HG03196 (cell line): ENCODE measurements at regions not wholly inside any gene's neighbourhood (a gene's known extent, or its start where the extent isn't known, plus 50 kb on each side); places are given as distances from the start of the nearest gene placed in this dataset.

ENCODE experiments used
- ATAC-seq: cut with Tn5 transposase; IDR thresholded peaks from one replicate; pipeline ENCODE4 v1.9.1; 2021; ENCODE audit not compliant: unreplicated experiment

- ATAC-seq = no peak
These were observed 241.5 kb downstream of the AUH start for GRCh38 chr9:91120200-91120599.

- ATAC-seq = no peak
These were observed 239.0 kb downstream of the AUH start for GRCh38 chr9:91122755-91123154.

- no peak for ATAC-seq
These were observed 234.8 kb downstream of the AUH start for GRCh38 chr9:91126761-91127445.

GRCh38 chr9:91127653-91128052 lies 234.1 kb downstream of the AUH start:
- ATAC-seq = no peak

GRCh38 chr9:91130796-91131318 lies 230.9 kb downstream of the AUH start:
- no peak for ATAC-seq

GRCh38 chr9:91131433-91131839 lies 230.3 kb downstream of the AUH start:
- ATAC-seq = peak; percentile 72

GRCh38 chr9:91132576-91133073 lies 229.1 kb downstream of the AUH start:
- ATAC-seq = no peak

GRCh38 chr9:91134608-91135007 lies 227.1 kb downstream of the AUH start:
- ATAC-seq = no peak

- ATAC-seq = no peak
These were observed 224.3 kb downstream of the AUH start for GRCh38 chr9:91137391-91137790.

GRCh38 chr9:91138760-91139159 lies 223.0 kb downstream of the AUH start:
- no peak for ATAC-seq

- ATAC-seq = no peak
These were observed 220.2 kb downstream of the AUH start for GRCh38 chr9:91141407-91141965.

GRCh38 chr9:91143162-91143561 lies 218.6 kb downstream of the AUH start:
- no peak for ATAC-seq

GRCh38 chr9:91143642-91144041 lies 218.1 kb downstream of the AUH start:
- ATAC-seq = no peak

- no peak for ATAC-seq
These were observed 216.9 kb downstream of the AUH start for GRCh38 chr9:91144769-91145168.

- ATAC-seq = no peak
These were observed 216.2 kb downstream of the AUH start for GRCh38 chr9:91145496-91145895.

GRCh38 chr9:91146391-91147019 lies 215.2 kb downstream of the AUH start:
- no peak for ATAC-seq

- ATAC-seq = no peak
These were observed 214.5 kb downstream of the AUH start for GRCh38 chr9:91147079-91147708.

- no peak for ATAC-seq
These were observed 213.4 kb downstream of the AUH start for GRCh38 chr9:91148306-91148705.

- ATAC-seq = no peak
These were observed 211.3 kb downstream of the AUH start for GRCh38 chr9:91150273-91150997.

- ATAC-seq = peak; percentile 60
These were observed 210.6 kb downstream of the AUH start for GRCh38 chr9:91150998-91151717.
